GM21526 (cell line): ENCODE measurements at regions not wholly inside any gene's neighbourhood (a gene's known extent, or its start where the extent isn't known, plus 50 kb on each side); places are given as distances from the start of the nearest gene placed in this dataset.
"Not testable (repeated sequence)": the region's sequence is repeated elsewhere in the genome, so short reads cannot be mapped to it uniquely, and the experiment has no call there.

Experiments used
- ATAC-seq: cut with Tn5 transposase; IDR thresholded peaks from one replicate; pipeline ENCODE4 v1.9.1; 2021; ENCODE audit warnings: moderate library complexity; ENCODE audit not compliant: unreplicated experiment, low FRiP score

- ATAC-seq, result no peak
These were observed 50.9 kb upstream of the OSTN start for GRCh38 chr3:191148131-191148530.

- ATAC-seq, result no peak
These were observed 55.8 kb upstream of the OSTN start for GRCh38 chr3:191143224-191143623.

GRCh38 chr3:191141728-191142127 is 57.3 kb upstream of the OSTN start:
- ATAC-seq, result no peak

- ATAC-seq, result peak; percentile 62
These were observed 59.3 kb upstream of the OSTN start for GRCh38 chr3:191139736-191140135.

GRCh38 chr3:191138937-191139336 is 60.1 kb upstream of the OSTN start:
- peak; percentile 37 for ATAC-seq

- no peak for ATAC-seq
These were observed 61.3 kb upstream of the OSTN start for GRCh38 chr3:191137708-191138107.

- no peak for ATAC-seq
These were observed 62.7 kb upstream of the OSTN start for GRCh38 chr3:191136347-191136746.

- ATAC-seq, result no peak
These were observed 63.9 kb upstream of the OSTN start for GRCh38 chr3:191135175-191135574.

- ATAC-seq, result no peak
These were observed 65.7 kb upstream of the OSTN start for GRCh38 chr3:191133359-191133758.

- no peak for ATAC-seq
These were observed 67.7 kb upstream of the OSTN start for GRCh38 chr3:191131305-191131704.

- not testable (repeated sequence) for ATAC-seq
These were observed 74.2 kb upstream of the OSTN start for GRCh38 chr3:191124891-191125290.

GRCh38 chr3:191123946-191124345 is 75.1 kb upstream of the OSTN start:
- no peak for ATAC-seq

- no peak for ATAC-seq
These were observed 75.8 kb upstream of the OSTN start for GRCh38 chr3:191123231-191123630.

- ATAC-seq, result no peak
These were observed 78.4 kb upstream of the OSTN start for GRCh38 chr3:191120447-191121298.

GRCh38 chr3:191119415-191120295 is 79.4 kb upstream of the OSTN start:
- no peak for ATAC-seq

- no peak for ATAC-seq
These were observed 87.3 kb upstream of the OSTN start for GRCh38 chr3:191111722-191112121.

GRCh38 chr3:191105418-191105817 is 93.6 kb upstream of the OSTN start:
- ATAC-seq, result no peak

GRCh38 chr3:191100516-191100915 is 98.5 kb upstream of the OSTN start:
- ATAC-seq, result no peak

GRCh38 chr3:191094057-191094845 is 104.8 kb upstream of the OSTN start:
- no peak for ATAC-seq

GRCh38 chr3:191087391-191087790 is 111.7 kb upstream of the OSTN start:
- no peak for ATAC-seq

- no peak for ATAC-seq
These were observed 114.0 kb upstream of the OSTN start for GRCh38 chr3:191085091-191085490.
